ENCODE measurements at regions not wholly inside any gene's neighbourhood (a gene's known extent, or its start where the extent isn't known, plus 50 kb on each side); places are given as distances from the start of the nearest gene placed in this dataset.

DNA sequence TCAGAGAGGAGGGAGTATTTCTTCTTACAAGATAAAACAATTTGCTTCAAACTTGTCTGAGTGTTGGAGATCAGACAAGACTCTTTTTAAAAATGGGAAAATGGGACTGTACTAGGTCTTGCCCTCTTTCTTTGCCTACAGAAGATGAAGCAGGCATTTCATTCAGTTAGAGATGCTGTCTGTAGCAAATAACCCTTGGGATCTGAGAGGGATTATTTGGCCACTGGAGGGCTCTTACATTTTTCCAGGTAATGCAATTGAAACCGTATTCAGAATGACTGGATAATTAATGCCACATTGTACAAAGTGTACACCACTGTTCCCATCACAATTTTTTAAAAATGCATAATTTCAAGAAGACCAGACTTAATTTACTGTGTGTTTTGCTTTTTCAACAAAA lies 258.5 kb upstream of the KIRREL3 start:
- no peak overlapping the region for H3K27ac Mint-ChIP-seq
- DNase-seq (ENCODE audit: low spot score), result no peak
- no peaks in the 10 kb centered on the region for H3K36me3 Mint-ChIP-seq (ENCODE audit: low read depth)
- no peaks in the 10 kb centered on the region for H3K9me3 Mint-ChIP-seq
- intact Hi-C loops (cut with micrococcal nuclease), result no loop called here
- H3K27me3 Mint-ChIP-seq (ENCODE audit: low read depth), result no peaks in the 10 kb centered on the region
- H3K4me1 Mint-ChIP-seq (ENCODE audit: low read depth), result no peaks in the 10 kb centered on the region
- no peak overlapping the region for H3K4me3 Mint-ChIP-seq (ENCODE audit: low read depth)

DNA sequence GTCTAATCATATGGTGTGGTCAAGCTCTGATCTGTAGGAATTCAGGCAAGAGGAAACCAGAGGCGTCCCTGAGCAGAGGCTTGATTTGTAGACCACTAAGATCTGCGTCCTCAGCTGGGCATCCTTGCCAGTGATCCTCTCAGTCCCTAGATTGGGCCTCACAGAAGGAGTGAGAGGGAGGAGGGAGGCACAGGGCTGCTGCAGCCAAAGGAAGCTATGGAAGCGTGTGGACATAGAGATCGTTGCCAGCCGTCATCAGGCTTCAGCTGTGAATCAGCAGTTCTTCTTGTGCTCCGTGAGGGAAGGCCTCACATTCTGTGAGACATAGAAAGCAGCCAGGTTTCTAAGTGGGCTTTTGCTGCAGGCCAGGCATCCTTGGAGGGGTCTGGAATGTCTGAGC lies 254.6 kb upstream of the KIRREL3 start:
- H3K9me3 Mint-ChIP-seq, result no peaks in the 10 kb centered on the region
- H3K36me3 Mint-ChIP-seq (ENCODE audit: low read depth), result no peaks in the 10 kb centered on the region
- DNase-seq (ENCODE audit: low spot score), result no peak
- intact Hi-C loops (cut with micrococcal nuclease), result no loop called here
- no peaks in the 10 kb centered on the region for H3K27me3 Mint-ChIP-seq (ENCODE audit: low read depth)
- no peak overlapping the region for H3K4me3 Mint-ChIP-seq (ENCODE audit: low read depth)
- H3K4me1 Mint-ChIP-seq (ENCODE audit: low read depth), result no peaks in the 10 kb centered on the region
- no peak overlapping the region for H3K27ac Mint-ChIP-seq

DNA sequence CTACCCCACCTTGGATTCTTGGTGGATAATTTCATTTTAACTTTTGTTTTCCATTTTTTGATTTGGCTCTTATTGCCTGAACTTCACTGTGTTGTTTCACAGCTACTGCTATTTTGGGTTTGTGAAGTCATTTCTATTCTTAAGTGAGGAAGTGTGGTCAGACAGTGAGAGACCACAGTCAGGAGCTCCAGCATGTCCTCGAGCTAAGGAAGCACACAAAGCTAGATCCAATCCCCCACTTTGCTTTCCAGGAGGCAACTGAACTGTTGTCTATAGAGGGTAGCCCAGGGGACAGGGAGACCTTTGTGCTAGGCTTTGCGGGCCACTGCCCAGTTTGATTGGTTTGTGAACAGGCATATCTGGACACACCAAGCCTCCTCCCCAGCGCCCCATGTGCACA lies 251.8 kb upstream of the KIRREL3 start:
- Mint-ChIP-seq H3K27ac (no peak overlapping the region), H3K4me3 (ENCODE audit: low read depth) (no peak overlapping the region), H3K36me3 (ENCODE audit: low read depth) (no peaks in the 10 kb centered on the region), H3K9me3 (no peaks in the 10 kb centered on the region), H3K4me1 (ENCODE audit: low read depth) (no peaks in the 10 kb centered on the region), H3K27me3 (ENCODE audit: low read depth) (no peaks in the 10 kb centered on the region)
- intact Hi-C loops (cut with micrococcal nuclease), result no loop called here
- DNase-seq (ENCODE audit: low spot score), result no peak

DNA sequence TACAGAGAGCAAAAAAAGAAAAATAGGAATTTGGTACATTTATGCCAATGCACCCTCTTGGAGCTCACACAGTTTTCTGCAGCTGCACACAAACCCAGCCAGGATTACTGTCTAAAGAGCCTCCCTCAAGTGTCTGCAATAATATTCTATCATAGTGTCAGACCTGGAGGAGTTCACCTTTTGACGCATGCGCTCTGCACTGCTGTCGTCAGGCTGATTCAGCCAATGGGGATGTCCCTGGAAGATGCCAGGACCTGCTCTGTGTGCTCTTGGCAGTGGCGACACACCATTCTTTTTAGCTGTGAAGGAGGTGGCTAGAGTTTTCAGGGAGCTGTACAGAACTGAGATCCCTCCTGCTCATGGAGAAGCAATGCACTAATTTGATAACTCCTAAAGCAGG lies 249.0 kb upstream of the KIRREL3 start:
- H3K27me3 Mint-ChIP-seq (ENCODE audit: low read depth), result no peaks in the 10 kb centered on the region
- H3K9me3 Mint-ChIP-seq, result no peaks in the 10 kb centered on the region
- no peak overlapping the region for H3K27ac Mint-ChIP-seq
- no peak overlapping the region for H3K4me3 Mint-ChIP-seq (ENCODE audit: low read depth)
- no peak for DNase-seq (ENCODE audit: low spot score)
- H3K4me1 Mint-ChIP-seq (ENCODE audit: low read depth), result no peaks in the 10 kb centered on the region
- no peaks in the 10 kb centered on the region for H3K36me3 Mint-ChIP-seq (ENCODE audit: low read depth)
- intact Hi-C loops (cut with micrococcal nuclease), result no loop called here

DNA sequence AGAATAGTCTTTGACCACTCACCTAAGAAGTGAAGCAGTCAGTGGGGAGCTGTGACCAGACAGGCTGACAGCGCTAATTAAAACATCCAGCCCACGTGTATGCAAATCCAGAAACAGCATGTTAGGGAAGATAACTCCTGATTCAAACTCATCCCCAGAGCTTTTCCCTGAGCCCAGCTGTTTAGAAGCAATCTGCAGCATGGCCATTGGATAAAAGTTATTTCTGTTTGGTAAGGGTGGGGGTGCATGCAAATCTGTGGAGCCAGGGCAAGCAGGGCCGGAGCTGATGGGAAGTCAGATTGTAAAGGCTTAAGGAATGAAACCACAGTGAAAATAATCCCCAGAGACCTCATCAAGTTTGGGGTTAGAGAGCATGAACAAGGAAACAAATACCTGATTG lies 247.9 kb upstream of the KIRREL3 start:
- H3K36me3 Mint-ChIP-seq (ENCODE audit: low read depth), result no peaks in the 10 kb centered on the region
- no peaks in the 10 kb centered on the region for H3K9me3 Mint-ChIP-seq
- intact Hi-C loops (cut with micrococcal nuclease), result no loop called here
- H3K4me3 Mint-ChIP-seq (ENCODE audit: low read depth), result no peak overlapping the region
- H3K27me3 Mint-ChIP-seq (ENCODE audit: low read depth), result no peaks in the 10 kb centered on the region
- H3K4me1 Mint-ChIP-seq (ENCODE audit: low read depth), result no peaks in the 10 kb centered on the region
- H3K27ac Mint-ChIP-seq, result no peak overlapping the region
- DNase-seq (ENCODE audit: low spot score), result no peak

DNA sequence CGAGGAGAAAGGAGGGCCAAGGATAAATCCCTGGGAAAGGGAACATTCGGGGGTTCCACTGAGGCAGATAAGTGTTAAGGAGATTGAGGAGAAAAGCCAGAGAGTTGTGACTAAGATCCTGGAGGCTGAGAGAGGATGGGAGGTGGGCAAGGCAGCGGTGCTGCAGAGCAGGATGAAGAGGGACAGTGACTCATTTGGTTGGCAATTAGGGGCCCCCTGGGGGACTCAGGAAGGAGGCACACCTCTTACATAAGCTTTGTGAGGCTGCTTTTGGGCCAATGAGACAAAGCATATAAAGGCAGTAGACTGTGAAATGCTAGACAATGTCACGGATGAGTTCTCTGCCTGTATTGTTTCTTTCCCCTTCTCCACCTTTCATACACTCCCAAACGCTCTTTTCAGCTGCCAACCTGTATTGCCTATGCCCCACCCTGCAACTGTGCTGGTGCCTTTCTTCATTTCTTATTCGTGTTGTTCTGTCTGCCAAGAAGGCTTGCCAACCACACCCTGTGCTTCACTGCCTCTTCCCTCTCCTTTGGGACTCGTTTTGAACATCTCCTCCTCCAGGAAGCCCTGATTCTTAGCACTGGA lies 246.8 kb upstream of the KIRREL3 start:
- Mint-ChIP-seq H3K36me3 (ENCODE audit: low read depth) (no peaks in the 10 kb centered on the region), H3K27ac (no peak overlapping the region), H3K4me1 (ENCODE audit: low read depth) (no peaks in the 10 kb centered on the region), H3K27me3 (ENCODE audit: low read depth) (no peaks in the 10 kb centered on the region), H3K9me3 (no peaks in the 10 kb centered on the region), H3K4me3 (ENCODE audit: low read depth) (no peak overlapping the region)
- no peak for DNase-seq (ENCODE audit: low spot score)
- intact Hi-C loops (cut with micrococcal nuclease), result no loop called here

DNA sequence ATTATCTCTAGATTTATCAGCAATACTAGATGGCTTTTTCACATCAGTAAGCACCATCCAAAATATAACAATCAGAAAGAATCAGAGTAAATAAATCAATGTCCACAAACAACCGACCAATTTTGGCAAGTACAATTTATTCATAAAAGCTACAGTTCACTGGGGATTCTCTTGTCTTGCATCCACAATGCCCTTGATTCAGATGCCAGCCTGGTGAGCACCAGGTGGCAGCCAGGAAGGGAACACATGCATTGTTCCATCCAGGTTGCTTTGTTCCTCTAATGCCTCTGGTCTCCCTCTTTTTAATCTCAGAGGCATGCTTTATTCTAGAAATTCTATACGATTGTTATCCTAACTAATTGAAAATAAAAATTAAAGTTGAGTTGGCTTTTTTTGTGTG lies 242.1 kb upstream of the KIRREL3 start:
- Mint-ChIP-seq H3K4me1 (ENCODE audit: low read depth) (no peaks in the 10 kb centered on the region), H3K27ac (no peak overlapping the region), H3K36me3 (ENCODE audit: low read depth) (no peaks in the 10 kb centered on the region), H3K4me3 (ENCODE audit: low read depth) (no peak overlapping the region), H3K27me3 (ENCODE audit: low read depth) (no peaks in the 10 kb centered on the region), H3K9me3 (no peaks in the 10 kb centered on the region)
- intact Hi-C loops (cut with micrococcal nuclease), result no loop called here
- DNase-seq (ENCODE audit: low spot score), result no peak

DNA sequence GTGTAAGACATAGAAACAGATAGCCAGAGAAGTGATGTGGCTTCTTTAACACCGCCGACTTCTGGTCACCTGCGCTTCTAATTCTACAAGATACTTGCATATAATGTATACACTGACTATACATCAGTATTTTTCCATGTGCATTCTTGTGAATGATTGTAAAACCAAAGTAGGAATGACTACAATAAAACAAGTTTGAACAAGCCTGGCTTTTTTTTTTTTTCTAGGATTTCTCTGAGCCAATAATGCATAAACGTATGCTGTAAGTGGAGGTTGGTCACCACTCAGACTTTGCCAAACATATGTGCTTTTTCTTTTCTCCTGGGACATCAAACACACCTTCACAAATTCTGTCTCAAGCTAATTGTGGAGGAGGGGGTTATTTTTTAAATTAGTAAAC lies 237.8 kb upstream of the KIRREL3 start:
- no peak for DNase-seq (ENCODE audit: low spot score)
- H3K27ac Mint-ChIP-seq, result no peak overlapping the region
- no peaks in the 10 kb centered on the region for H3K27me3 Mint-ChIP-seq (ENCODE audit: low read depth)
- no peaks in the 10 kb centered on the region for H3K4me1 Mint-ChIP-seq (ENCODE audit: low read depth)
- H3K9me3 Mint-ChIP-seq, result no peaks in the 10 kb centered on the region
- intact Hi-C loops (cut with micrococcal nuclease), result no loop called here
- H3K36me3 Mint-ChIP-seq (ENCODE audit: low read depth), result no peaks in the 10 kb centered on the region
- H3K4me3 Mint-ChIP-seq (ENCODE audit: low read depth), result no peak overlapping the region

DNA sequence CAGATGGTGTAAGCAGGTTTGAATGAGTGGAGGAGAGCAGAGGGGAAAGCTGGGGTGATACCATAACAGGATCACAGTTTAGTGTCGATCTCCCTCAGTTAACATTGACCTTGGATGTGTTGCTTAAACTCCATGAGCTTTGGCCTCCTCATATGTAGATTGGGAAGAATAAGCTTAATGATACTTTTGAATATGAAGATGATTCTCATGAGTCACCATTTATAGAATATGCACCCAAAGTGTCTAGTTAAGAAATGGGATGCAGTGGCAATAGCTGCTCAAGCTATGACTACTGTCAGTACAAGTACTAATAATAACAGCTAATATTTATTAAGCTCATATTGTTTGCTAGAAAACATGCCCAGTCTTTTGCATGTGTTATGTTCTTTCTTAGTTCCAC lies 236.2 kb upstream of the KIRREL3 start:
- Mint-ChIP-seq H3K9me3 (no peaks in the 10 kb centered on the region), H3K4me3 (ENCODE audit: low read depth) (no peak overlapping the region), H3K27ac (no peak overlapping the region), H3K4me1 (ENCODE audit: low read depth) (no peaks in the 10 kb centered on the region), H3K27me3 (ENCODE audit: low read depth) (no peaks in the 10 kb centered on the region), H3K36me3 (ENCODE audit: low read depth) (no peaks in the 10 kb centered on the region)
- DNase-seq (ENCODE audit: low spot score), result no peak
- intact Hi-C loops (cut with micrococcal nuclease), result no loop called here

DNA sequence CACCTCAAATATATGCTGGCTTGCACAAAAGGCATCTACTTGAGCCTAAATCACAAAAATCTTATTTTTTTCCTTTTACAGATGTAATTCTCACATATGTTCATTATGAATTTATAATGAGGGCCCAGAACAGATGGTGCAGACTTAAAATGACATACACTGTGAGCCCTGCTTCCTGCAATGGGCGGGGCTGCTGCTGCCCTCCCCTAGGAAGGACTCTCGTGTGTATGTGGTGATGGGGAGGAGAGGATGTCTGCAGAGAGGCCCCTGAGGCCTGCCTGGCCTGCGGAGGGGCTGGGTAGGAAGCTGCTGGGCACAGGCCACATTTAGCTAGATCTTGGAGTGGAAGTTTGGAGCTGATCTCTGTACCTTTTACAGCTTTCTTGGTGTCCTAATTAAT lies 233.4 kb upstream of the KIRREL3 start:
- H3K27ac Mint-ChIP-seq, result no peak overlapping the region
- no peak overlapping the region for H3K4me3 Mint-ChIP-seq (ENCODE audit: low read depth)
- H3K9me3 Mint-ChIP-seq, result no peaks in the 10 kb centered on the region
- DNase-seq (ENCODE audit: low spot score), result no peak
- no peaks in the 10 kb centered on the region for H3K36me3 Mint-ChIP-seq (ENCODE audit: low read depth)
- H3K4me1 Mint-ChIP-seq (ENCODE audit: low read depth), result no peaks in the 10 kb centered on the region
- H3K27me3 Mint-ChIP-seq (ENCODE audit: low read depth), result no peaks in the 10 kb centered on the region
- intact Hi-C loops (cut with micrococcal nuclease), result no loop called here

DNA sequence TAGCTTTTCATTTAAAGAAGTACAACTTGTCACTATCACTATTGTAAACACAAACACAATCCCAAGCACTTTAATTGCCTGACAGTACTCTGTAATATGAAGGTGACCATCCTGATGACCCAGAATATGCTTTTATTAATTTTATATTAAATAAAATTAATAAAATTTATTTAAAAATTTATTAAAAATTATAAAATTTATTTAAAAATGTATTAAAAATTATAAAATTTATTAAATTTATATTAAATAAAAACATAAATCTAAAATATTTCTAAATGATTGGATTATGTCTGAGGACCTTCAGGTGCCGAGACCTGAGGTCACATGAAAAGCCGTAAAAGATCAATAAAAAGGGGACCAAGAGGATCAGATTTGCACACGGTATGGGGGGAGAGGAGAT lies 229.8 kb upstream of the KIRREL3 start:
- no peaks in the 10 kb centered on the region for H3K9me3 Mint-ChIP-seq
- no peaks in the 10 kb centered on the region for H3K27me3 Mint-ChIP-seq (ENCODE audit: low read depth)
- no peak overlapping the region for H3K4me3 Mint-ChIP-seq (ENCODE audit: low read depth)

DNA sequence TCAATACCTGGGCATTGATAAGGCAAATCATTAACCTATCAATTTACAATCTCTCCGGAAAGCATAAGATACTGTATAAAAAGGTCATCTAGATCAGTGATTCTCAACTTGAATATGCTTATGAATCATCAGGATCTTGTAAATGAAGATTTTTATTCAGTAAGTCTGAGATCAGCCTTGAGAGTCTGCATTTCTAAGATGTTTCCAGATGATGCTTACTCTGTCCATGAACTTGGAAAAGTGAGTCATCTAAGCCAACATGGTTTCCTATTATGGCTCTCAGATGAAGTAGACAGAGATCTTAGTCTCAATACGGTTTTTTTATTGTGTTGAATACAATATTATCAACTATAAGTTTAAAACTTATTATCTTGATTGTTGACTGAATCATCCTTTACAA lies 226.4 kb upstream of the KIRREL3 start:
- no peak overlapping the region for H3K27ac Mint-ChIP-seq
- H3K36me3 Mint-ChIP-seq (ENCODE audit: low read depth), result no peaks in the 10 kb centered on the region
- H3K9me3 Mint-ChIP-seq, result no peaks in the 10 kb centered on the region
- no peak overlapping the region for H3K4me3 Mint-ChIP-seq (ENCODE audit: low read depth)
- no peaks in the 10 kb centered on the region for H3K27me3 Mint-ChIP-seq (ENCODE audit: low read depth)
- H3K4me1 Mint-ChIP-seq (ENCODE audit: low read depth), result no peaks in the 10 kb centered on the region
- intact Hi-C loops (cut with micrococcal nuclease), result no loop called here
- DNase-seq (ENCODE audit: low spot score), result no peak

More for the DNA sequence above, 229.8 kb upstream of the KIRREL3 start:
- H3K4me1 Mint-ChIP-seq (ENCODE audit: low read depth), result no peaks in the 10 kb centered on the region
- intact Hi-C loops (cut with micrococcal nuclease), result no loop called here
- no peak overlapping the region for H3K27ac Mint-ChIP-seq
- no peak for DNase-seq (ENCODE audit: low spot score)
- H3K36me3 Mint-ChIP-seq (ENCODE audit: low read depth), result no peaks in the 10 kb centered on the region

DNA sequence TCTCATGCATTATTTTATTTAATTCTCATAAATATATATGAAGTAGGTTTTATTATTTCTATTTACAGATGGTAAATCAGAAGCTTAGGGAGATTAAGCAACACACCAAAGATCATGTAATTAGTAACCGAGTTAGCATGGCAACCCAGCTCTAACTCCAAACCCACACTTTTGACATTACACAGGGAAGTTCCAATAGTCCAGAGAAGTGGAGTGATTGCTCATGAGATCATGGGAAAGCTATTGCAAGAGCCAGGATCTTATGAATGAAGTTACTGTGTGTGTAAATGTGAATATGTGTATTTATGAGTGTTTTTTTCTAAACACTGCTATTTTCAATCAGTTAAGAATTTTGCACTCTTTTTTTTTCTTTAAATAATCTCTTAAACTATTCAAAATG lies 225.8 kb upstream of the KIRREL3 start:
- H3K4me1 Mint-ChIP-seq (ENCODE audit: low read depth), result no peaks in the 10 kb centered on the region
- no peaks in the 10 kb centered on the region for H3K9me3 Mint-ChIP-seq
- no peaks in the 10 kb centered on the region for H3K27me3 Mint-ChIP-seq (ENCODE audit: low read depth)
- H3K4me3 Mint-ChIP-seq (ENCODE audit: low read depth), result no peak overlapping the region
- H3K27ac Mint-ChIP-seq, result no peak overlapping the region
- no peak for DNase-seq (ENCODE audit: low spot score)
- intact Hi-C loops (cut with micrococcal nuclease), result no loop called here
- H3K36me3 Mint-ChIP-seq (ENCODE audit: low read depth), result no peaks in the 10 kb centered on the region

DNA sequence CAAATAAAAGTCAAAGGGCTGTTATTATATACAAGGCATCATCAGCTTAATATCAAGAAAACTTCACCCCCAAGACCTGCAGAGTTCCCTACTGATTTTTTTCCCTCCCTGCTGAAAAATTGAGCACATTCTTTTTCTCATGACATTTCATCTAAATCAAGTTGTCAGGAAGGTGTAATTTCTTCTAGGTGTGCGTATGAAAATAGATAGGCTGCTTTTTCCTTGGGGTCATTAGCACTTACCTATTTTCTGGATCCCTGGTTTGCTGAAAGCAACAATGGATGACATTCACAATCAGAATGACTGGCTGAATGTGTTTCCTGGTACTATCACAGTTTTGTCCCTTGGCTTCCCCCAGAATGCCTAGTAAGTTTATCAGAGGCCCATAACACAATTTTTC lies 225.0 kb upstream of the KIRREL3 start:
- H3K27me3 Mint-ChIP-seq (ENCODE audit: low read depth), result no peaks in the 10 kb centered on the region
- intact Hi-C loops (cut with micrococcal nuclease), result no loop called here
- H3K9me3 Mint-ChIP-seq, result no peaks in the 10 kb centered on the region
- H3K36me3 Mint-ChIP-seq (ENCODE audit: low read depth), result no peaks in the 10 kb centered on the region
- H3K4me3 Mint-ChIP-seq (ENCODE audit: low read depth), result no peak overlapping the region
- no peak overlapping the region for H3K27ac Mint-ChIP-seq
- no peak for DNase-seq (ENCODE audit: low spot score)
- H3K4me1 Mint-ChIP-seq (ENCODE audit: low read depth), result no peaks in the 10 kb centered on the region
